ENCODE measurements at regions not wholly inside any gene's neighbourhood (a gene's known extent, or its start where the extent isn't known, plus 50 kb on each side); places are given as distances from the start of the nearest gene placed in this dataset.
"Not testable (repeated sequence)": the region's sequence is repeated elsewhere in the genome, so short reads cannot be mapped to it uniquely, and the experiment has no call there.

DNA sequence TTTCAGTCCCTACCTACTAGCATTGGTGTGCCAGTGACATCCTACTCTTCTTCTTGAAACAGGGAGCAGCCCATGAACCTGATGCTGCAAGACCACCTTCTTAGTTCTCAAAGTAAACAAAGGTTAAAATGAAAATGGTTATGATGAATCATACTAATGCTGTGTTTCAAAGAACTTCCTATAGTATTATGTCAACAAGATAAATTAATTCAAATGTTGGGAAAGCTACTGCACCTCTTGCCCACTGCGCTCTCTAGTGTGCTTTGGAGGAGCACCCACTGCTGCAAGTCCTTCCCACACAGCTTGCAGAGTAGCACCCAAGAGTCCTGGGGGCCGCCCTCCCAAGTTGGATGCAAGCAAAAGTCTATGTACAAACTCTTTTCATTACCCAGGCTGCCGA, 81.1 kb downstream of the CD200R1L start:
- no peak for DNase-seq (ENCODE audit: low read depth in 2 of 3, low spot score in 2 of 3)

- no peak for DNase-seq (ENCODE audit: low read depth in 2 of 3, low spot score in 2 of 3)
Measured at GRCh38 chr3:112763258-112763657, 83.4 kb downstream of the CD200R1L start.

GRCh38 chr3:112761062-112761638, 85.5 kb downstream of the CD200R1L start:
- no peak for DNase-seq (ENCODE audit: low read depth in 2 of 3, low spot score in 2 of 3)

GRCh38 chr3:112759681-112760080, 87.0 kb downstream of the CD200R1L start:
- no peak for DNase-seq (ENCODE audit: low read depth in 2 of 3, low spot score in 2 of 3)

GRCh38 chr3:112759210-112759609, 87.5 kb downstream of the CD200R1L start:
- no peak for DNase-seq (ENCODE audit: low read depth in 2 of 3, low spot score in 2 of 3)

DNA sequence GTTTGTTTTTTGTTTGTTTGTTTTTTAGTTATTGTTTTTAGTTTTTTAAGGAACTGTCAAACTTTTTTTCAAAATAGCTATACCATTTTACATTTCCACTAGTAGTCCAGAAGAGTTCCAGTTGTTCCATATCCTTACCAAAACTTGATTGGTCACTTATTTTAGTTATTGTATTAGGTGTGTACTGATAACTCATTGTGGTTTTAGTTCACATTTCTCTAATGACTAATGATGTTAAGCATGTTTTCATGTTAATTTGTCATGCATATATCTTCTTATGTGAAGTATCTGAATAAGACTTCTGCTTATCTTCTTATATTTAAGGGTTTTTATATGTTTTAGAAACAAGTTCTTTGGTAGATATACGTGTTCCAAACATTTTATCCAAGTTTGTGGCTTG, 89.5 kb downstream of the CD200R1L start:
- no peak for DNase-seq (ENCODE audit: low read depth in 2 of 3, low spot score in 2 of 3)

DNA sequence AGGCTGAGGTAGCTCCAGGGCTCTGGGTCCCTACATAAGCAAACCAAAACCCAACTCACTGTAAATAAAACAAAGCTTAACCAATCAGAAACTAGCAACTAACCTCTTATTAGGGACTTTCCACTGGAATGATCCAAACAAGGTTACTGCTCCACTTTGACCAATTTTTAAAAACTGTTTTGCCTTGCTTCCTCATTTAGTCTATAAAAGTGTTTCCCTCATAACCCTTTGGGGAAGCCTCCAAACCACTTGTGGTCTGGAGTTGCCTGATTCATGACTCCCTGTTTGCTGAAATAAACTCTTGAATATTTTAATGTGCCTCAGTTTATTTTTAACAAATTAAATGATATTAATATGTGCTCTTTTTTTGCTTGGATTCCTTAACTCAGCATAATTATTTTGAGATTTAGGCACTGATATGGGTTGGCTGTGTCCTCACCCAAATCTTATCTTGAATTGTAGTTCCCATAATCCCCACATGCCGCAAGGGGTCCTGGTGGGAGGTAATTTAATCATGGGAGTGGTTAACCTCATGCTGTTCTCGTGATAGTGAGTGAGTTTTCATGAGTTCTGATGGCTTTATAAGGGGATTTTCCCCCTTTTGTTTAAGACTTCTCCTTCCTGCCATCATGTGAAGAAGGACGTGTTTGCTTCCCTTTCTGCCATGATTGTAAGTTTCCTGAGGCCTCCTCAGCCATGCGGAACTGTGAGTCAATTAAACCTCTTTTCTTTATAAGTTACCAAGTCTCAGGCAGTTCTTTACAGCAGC, 90.6 kb downstream of the CD200R1L start:
- DNase-seq (ENCODE audit: low read depth in 2 of 3, low spot score in 2 of 3): no peak

DNA sequence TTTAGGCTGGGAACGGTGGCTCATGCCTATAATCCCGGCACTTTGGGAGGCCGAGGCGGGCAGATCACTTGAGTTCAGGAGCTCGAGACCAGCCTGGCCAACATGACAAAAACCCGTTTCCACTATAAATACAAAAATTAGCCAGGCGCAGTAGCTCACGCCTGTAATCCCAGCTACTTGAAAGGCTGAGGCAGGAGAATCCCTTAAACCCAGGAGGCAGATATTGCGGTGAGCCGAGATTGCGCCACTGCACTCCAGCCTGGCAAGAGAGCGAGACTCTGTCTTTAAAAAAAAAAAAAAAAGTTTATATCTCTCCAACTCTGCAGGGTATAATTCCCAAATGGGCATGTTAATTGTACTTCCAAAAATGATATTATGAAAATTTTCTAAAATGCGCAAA, 91.6 kb downstream of the CD200R1L start:
- not testable (repeated sequence) for DNase-seq (ENCODE audit: low read depth in 2 of 3, low spot score in 2 of 3)

- no peak for DNase-seq (ENCODE audit: low read depth in 2 of 3, low spot score in 2 of 3)
Measured at GRCh38 chr3:112751564-112752512, 94.8 kb downstream of the CD200R1L start.

DNA sequence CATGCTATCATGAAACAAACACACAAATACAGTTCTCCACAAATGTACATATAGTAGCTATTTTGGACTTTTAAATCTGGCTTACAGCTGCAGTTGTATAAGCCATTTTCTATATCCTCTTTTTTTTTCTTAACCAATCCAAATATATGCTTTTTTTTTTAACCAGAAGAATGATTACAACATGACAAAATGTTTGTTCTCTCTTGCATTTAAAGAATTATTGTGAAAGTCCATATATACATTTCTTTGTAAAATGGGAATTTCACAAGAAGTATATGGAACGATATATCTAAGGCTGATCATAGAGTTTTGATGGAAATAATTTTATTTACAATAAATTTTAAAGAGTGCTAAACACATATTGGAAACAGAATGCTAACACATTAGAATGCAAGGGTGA, 95.6 kb downstream of the CD200R1L start:
- DNase-seq (ENCODE audit: low read depth in 2 of 3, low spot score in 2 of 3): no peak

- no peak for DNase-seq (ENCODE audit: low read depth in 2 of 3, low spot score in 2 of 3)
Measured at GRCh38 chr3:112747624-112748023, 99.0 kb downstream of the CD200R1L start.

- DNase-seq (ENCODE audit: low read depth in 2 of 3, low spot score in 2 of 3): no peak
Measured at GRCh38 chr3:112746675-112747280, 99.9 kb downstream of the CD200R1L start.

GRCh38 chr3:112745567-112746248, 101.0 kb downstream of the CD200R1L start:
- no peak for DNase-seq (ENCODE audit: low read depth in 2 of 3, low spot score in 2 of 3)

- no peak for DNase-seq (ENCODE audit: low read depth in 2 of 3, low spot score in 2 of 3)
Measured at GRCh38 chr3:112744825-112745566, 101.7 kb downstream of the CD200R1L start.

DNA sequence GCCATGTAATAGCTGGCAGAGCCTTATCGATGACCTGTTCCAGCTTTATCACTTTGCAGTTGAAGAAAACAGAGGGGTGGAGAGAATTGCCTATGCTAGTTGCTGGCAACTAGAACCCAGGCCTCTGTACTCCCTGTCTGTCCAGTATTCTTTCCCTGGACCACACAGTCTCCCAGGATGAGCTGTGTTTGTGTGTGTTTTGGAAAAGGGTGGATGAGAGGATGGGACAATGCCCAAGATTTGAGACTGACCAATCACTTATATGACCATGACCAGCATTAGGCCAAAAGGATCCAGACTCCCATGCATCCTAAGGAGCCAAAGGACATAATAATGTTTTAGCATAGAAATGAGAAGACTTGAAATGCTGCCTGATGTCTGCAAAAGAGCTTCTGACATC, 102.6 kb downstream of the CD200R1L start:
- DNase-seq (ENCODE audit: low read depth in 2 of 3, low spot score in 2 of 3): no peak

- DNase-seq (ENCODE audit: low read depth in 2 of 3, low spot score in 2 of 3): no peak
Measured at GRCh38 chr3:112742934-112743333, 102.0 kb upstream of the CCDC80 start.

DNA sequence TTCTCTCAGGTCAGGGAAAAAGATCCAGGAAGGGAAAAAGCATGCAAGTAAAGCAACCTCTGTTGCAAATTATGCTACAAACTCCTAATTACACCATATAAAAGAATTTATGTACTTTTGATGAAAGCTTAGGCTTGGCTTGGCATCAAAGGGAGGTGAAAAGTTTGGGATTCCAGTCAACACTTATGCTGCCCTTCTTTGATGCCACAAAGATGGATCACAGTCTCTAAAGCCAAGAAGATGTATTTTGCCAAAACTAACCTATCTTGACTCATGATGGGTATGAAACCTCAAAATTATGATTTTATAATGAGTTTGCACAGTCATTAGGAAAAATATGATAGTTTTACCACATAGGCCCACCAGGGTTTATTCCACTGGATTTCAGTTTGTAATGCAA, 101.0 kb upstream of the CCDC80 start:
- DNase-seq (ENCODE audit: low read depth in 2 of 3, low spot score in 2 of 3): no peak

DNA sequence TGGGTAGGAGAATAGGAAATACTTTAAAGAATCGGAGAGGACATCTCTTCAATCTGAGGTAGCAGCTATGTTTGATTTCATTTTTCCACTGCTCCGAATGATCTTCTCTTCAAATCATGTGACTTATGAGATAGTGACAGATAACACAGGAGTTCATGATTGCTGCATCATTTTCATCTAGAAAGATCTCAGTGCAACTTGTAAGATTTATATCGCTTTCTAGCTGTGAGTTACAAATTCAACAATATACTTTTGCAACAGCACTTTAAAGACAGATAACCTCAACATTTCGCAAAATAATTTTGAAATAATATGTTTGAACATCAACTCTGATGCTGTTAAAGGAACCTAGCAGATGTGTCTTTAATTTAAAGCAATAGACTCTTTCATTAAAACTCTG, 99.9 kb upstream of the CCDC80 start:
- DNase-seq (ENCODE audit: low read depth in 2 of 3, low spot score in 2 of 3): no peak

DNA sequence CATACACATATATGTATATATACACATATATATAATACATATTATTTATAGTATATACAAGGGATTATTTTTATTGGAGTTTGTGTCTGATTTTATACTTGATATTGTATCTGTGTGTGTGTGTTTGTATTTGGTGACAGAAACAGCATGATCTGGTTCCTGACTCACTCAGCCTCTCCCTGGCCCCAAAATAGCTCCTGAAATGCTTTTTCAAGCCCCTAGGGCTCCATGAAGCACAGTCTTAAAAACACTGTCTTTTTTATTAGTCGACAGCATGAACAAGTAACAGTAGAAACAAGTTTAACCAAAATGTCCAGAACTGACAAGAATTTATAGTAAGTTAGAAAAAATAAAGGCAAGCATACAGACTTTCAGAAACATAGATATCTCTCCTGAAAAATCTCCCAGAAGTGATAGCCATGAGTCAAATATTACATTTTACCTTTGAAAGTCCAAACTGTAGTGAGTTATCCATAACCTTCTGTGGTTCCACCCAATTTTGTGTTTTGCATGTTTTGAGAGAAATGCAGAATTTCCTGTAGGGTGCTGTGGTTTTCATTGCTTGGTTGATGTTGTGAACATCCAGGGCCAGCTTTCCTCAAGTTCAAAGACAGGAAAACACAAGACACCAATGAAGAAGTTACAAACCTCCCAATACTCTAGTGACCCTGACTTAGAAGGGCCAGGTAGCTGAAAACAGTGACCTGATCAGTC, 98.5 kb upstream of the CCDC80 start:
- DNase-seq (ENCODE audit: low read depth in 2 of 3, low spot score in 2 of 3): no peak

- DNase-seq (ENCODE audit: low read depth in 2 of 3, low spot score in 2 of 3): no peak
Measured at GRCh38 chr3:112738366-112738765, 97.4 kb upstream of the CCDC80 start.
